ENCODE measurements at regions not wholly inside any gene's neighbourhood (a gene's known extent, or its start where the extent isn't known, plus 50 kb on each side); places are given as distances from the start of the nearest gene placed in this dataset.

GRCh38 chr11:112620621-112621394 lies 340.4 kb upstream of the NCAM1 start:
- ChIA-PET POLR2A (no interaction called here), CTCF (interaction anchor here (1.1 kb wide), 1 partner anchor 33 kb away, joined by 3 read pairs; no protein-coding TSS in a partner anchor)
- BruUV-seq (replicated peaks): no TSS peak
- Histone ChIP-seq H3K4me3 (replicated peaks in 1 of 3; ENCODE audit: insufficient read depth in 1 of 3, low read depth in 1 of 3, low read length in 3 of 3) (no peak overlapping the region), H3K79me2 (ENCODE audit: control insufficient read depth, insufficient read depth, low read length) (no peaks in the 10 kb centered on the region), H3K27me3 (ENCODE audit: control insufficient read depth in 2 of 2, insufficient read depth in 2 of 2, low read length in 2 of 2) (no peaks in the 10 kb centered on the region), H3K9ac (replicated peaks; ENCODE audit: extremely low read depth, insufficient read depth, low read length) (no peak overlapping the region), H3K9me3 (replicated peaks; ENCODE audit: control insufficient read depth, insufficient read depth, low read length) (no peaks in the 10 kb centered on the region), H2AFZ (ENCODE audit: low read depth, low read length) (no peak overlapping the region), H3K27ac (ENCODE audit: insufficient read depth, low read depth, low read length) (no peak overlapping the region), H3K9me1 (replicated peaks; ENCODE audit: control insufficient read depth, extremely low read depth, insufficient read depth, low read length) (no peaks in the 10 kb centered on the region), H3K4me2 (ENCODE audit: insufficient read depth, low read length) (no peak overlapping the region), H3K4me1 (ENCODE audit: control insufficient read depth, extremely low read depth, insufficient read depth, low read length) (no peaks in the 10 kb centered on the region), H3K36me3 (ENCODE audit: control insufficient read depth in 2 of 2, extremely low read depth in 1 of 2, insufficient read depth in 2 of 2, low read length in 2 of 2) (no peaks in the 10 kb centered on the region), H4K20me1 (replicated peaks; ENCODE audit: control insufficient read depth, extremely low read depth, insufficient read depth, low read length) (no peaks in the 10 kb centered on the region)
- FAIRE-seq (no peak), DNase-seq (ENCODE audit: low read depth, low spot score) (no peak)
- intact Hi-C loops (cut with micrococcal nuclease): no loop called here
- dilution Hi-C loops (cut with MboI; ENCODE audit: extremely low pct_ligation_motif_present, low sequenced_read_pairs): no loop called here
- TF ChIP-seq, protein P1, sequence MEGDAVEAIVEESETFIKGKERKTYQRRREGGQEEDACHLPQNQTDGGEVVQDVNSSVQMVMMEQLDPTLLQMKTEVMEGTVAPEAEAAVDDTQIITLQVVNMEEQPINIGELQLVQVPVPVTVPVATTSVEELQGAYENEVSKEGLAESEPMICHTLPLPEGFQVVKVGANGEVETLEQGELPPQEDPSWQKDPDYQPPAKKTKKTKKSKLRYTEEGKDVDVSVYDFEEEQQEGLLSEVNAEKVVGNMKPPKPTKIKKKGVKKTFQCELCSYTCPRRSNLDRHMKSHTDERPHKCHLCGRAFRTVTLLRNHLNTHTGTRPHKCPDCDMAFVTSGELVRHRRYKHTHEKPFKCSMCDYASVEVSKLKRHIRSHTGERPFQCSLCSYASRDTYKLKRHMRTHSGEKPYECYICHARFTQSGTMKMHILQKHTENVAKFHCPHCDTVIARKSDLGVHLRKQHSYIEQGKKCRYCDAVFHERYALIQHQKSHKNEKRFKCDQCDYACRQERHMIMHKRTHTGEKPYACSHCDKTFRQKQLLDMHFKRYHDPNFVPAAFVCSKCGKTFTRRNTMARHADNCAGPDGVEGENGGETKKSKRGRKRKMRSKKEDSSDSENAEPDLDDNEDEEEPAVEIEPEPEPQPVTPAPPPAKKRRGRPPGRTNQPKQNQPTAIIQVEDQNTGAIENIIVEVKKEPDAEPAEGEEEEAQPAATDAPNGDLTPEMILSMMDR (IDR thresholded peaks at IDR 0.05; ENCODE audit: extremely low read depth in 1 of 2, insufficient read depth in 1 of 2, low read depth in 1 of 2, low read length in 2 of 2): no peak
- TF ChIP-seq POLR2A (IDR thresholded peaks at IDR 0.05; ENCODE audit: low read depth, low read length) (no peak), MAX (IDR thresholded peaks at IDR 0.05; ENCODE audit: insufficient read depth, insufficient read length) (no peak), GATA2 (IDR thresholded peaks at IDR 0.05; ENCODE audit: insufficient read depth, insufficient read length, low read depth, low read length) (no peak), EZH2 (IDR thresholded peaks at IDR 0.05; ENCODE audit: borderline replicate concordance, low read depth, low read length, severe bottlenecking) (no peak), POLR2AphosphoS5 (IDR thresholded peaks at IDR 0.05; ENCODE audit: insufficient read depth, low read depth, low read length) (no peak), MYC (IDR thresholded peaks at IDR 0.05; ENCODE audit: low read depth, low read length) (no peak), FOS (IDR thresholded peaks at IDR 0.05; ENCODE audit: borderline replicate concordance, insufficient read depth, low read length) (no peak), JUN (IDR thresholded peaks at IDR 0.05; ENCODE audit: borderline replicate concordance, insufficient read depth, insufficient read length, low read depth) (no peak)
